ENCODE measurements at regions not wholly inside any gene's neighbourhood (a gene's known extent, or its start where the extent isn't known, plus 50 kb on each side); places are given as distances from the start of the nearest gene placed in this dataset.

GRCh38 chr6:98779618-98780017 is 54.8 kb upstream of the POU3F2 start:
- DNase-seq (ENCODE audit: extremely low read depth, low read depth, low spot score): no peak

- no peak for DNase-seq (ENCODE audit: extremely low read depth, low read depth, low spot score)
Observed at GRCh38 chr6:98782772-98783171, 51.6 kb upstream of the POU3F2 start.

- no peak for DNase-seq (ENCODE audit: extremely low read depth, low read depth, low spot score)
Observed at GRCh38 chr6:98783578-98783977, 50.8 kb upstream of the POU3F2 start.
